Fibroblast of lung (primary cell): ENCODE measurements at regions not wholly inside any gene's neighbourhood (a gene's known extent, or its start where the extent isn't known, plus 50 kb on each side); places are given as distances from the start of the nearest gene placed in this dataset.

ENCODE experiments used
- DNase-seq, 2 donors: peaks; one replicate each; pipeline versions ENCODE4 v3.0.0 to v3.0.0-alpha.2; 2010; ENCODE audit warnings: low read depth in 2 of 2
- H2AFZ ChIP-seq: 2 replicates; pipeline ENCODE4 v1.5.1; 2012; ENCODE audit warnings: low read length, control low read depth, inconsistent platforms
- H3K27ac ChIP-seq: 2 replicates; pipeline ENCODE4 v1.5.1; 2011; ENCODE audit warnings: low read length, control low read depth; ENCODE audit not compliant: insufficient read depth
- H3K27me3 ChIP-seq: 2 replicates; pipeline ENCODE4 v1.5.1; 2011; ENCODE audit warnings: mild to moderate bottlenecking, low read length; ENCODE audit not compliant: control insufficient read depth, insufficient read depth
- H3K36me3 ChIP-seq: 2 replicates; pipeline ENCODE4 v1.5.1; 2011; ENCODE audit warnings: low read length; ENCODE audit not compliant: control insufficient read depth, insufficient read depth
- H3K4me1 ChIP-seq: 2 replicates; pipeline ENCODE4 v1.5.1; 2011; ENCODE audit warnings: low read length; ENCODE audit not compliant: control insufficient read depth, insufficient read depth; ENCODE audit errors: extremely low read depth
- H3K4me2 ChIP-seq: 2 replicates; pipeline ENCODE4 v1.5.1; 2011; ENCODE audit warnings: low read length, control low read depth; ENCODE audit not compliant: insufficient read depth; ENCODE audit errors: extremely low read depth
- H3K4me3 ChIP-seq, 4 experiments: fragments of 200-600 bp in 1 of 4; sonication (generic) in 1 of 4; replicated peaks in 1 of 4; 2 replicates each; pipeline ENCODE4 v1.5.1; 2011 to 2016; ENCODE audit warnings: low read length in 4 of 4, low read depth in 3 of 4, mild to moderate bottlenecking in 3 of 4, control low read depth in 2 of 4, inconsistent platforms in 1 of 4, mixed read lengths in 1 of 4; ENCODE audit not compliant: insufficient read depth in 1 of 4; ENCODE audit errors: control extremely low read depth in 1 of 4
- H3K79me2 ChIP-seq: 2 replicates; pipeline ENCODE4 v1.5.1; 2012; ENCODE audit warnings: mild to moderate bottlenecking, low read length, inconsistent platforms; ENCODE audit not compliant: control insufficient read depth, insufficient read depth
- H3K9ac ChIP-seq: 2 replicates; pipeline ENCODE4 v1.5.1; 2011; ENCODE audit warnings: mild to moderate bottlenecking, low read length, control low read depth; ENCODE audit not compliant: insufficient read depth
- H3K9me3 ChIP-seq: 2 replicates; pipeline ENCODE4 v1.5.1; 2012; ENCODE audit warnings: low read depth, low read length; ENCODE audit not compliant: control insufficient read depth, insufficient read depth
- H4K20me1 ChIP-seq: 2 replicates; pipeline ENCODE4 v1.5.1; 2011; ENCODE audit warnings: low read length; ENCODE audit not compliant: control insufficient read depth, insufficient read depth; ENCODE audit errors: extremely low read depth
- EZH2 ChIP-seq: IDR thresholded peaks from 2 replicates; pipeline ENCODE4 v1.5.1; 2012; ENCODE audit warnings: low read length, control low read depth, mild to moderate bottlenecking; ENCODE audit errors: missing control alignments
- TF ChIP-seq, protein P1 (sequence below), 2 donors: IDR thresholded peaks in 1 of 2; conservative IDR thresholded peaks in 1 of 2; 1 replicate in 1 of 2; 2 replicates in 1 of 2; pipeline ENCODE4 v1.5.1; 2011 to 2012; ENCODE audit warnings: low read length in 2 of 2, control low read depth in 1 of 2, inconsistent platforms in 1 of 2, low read depth in 1 of 2, mild to moderate bottlenecking in 1 of 2

DNA sequence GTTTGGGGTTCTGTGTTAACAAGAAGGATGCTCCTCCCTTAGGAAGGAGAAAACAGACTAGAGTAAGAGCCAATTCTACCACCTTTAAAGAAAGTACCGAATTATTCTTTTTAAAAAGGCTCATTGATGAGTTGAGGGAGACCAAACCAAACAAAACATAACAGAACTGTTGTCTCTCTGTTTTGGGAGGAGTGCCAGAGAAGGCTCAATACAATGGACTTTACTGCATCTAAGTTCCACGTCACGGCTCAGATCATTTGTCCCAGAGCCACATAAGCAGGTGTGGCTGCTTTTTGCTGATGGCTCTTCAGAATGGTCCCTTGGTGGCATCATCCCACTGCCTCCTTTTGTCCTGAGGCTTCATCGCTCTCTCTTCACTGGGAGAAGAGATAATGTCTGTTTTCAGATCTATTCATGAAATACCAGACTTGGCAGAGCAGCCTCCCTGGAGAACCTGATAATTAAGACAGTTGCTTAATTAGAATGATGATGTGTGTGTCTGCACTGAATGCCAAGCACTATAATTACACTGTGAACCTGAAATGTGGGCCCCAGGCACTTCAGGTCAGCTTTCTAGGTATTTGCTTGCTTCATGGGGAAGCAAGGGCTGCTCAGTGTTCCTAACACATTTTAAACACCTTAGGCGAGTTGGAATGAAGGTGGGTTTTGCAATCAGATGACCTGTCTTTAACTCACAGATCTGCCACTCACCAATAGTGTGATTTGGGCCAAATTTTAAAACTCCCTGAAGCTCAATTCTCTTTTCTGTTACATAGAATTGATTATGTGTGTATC lies 335.2 kb upstream of the MCTP2 start:
- no peak overlapping the region for H3K4me2 ChIP-seq

DNA sequence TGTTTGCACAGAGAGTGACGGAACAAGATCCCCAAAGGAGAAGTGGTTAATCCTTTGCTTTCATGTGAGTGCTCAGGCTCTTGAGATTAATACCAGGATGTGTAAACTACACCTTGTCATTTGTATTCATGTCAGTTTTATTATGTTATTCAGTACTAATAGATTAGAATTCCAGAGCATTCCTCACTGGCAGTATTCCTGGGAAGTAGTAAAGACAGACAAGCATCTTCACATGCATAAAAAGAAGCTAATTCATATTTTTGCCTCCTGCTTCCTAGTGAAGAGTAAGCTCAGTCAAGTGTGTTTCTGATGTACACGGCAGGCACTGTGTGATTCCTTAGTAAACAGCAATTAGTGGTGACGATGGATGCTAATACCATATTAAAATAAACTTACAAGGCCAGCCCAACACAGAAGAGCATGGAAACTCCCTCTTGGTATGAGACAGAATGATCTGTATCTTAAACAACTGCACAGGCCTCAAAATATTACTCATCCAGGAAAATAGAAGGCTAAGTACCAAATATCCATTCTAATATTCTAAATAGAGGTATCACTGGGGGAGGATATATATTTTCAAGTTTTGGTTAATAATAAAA lies 336.8 kb upstream of the MCTP2 start:
- Histone ChIP-seq H3K9me3 (no peaks in the 10 kb centered on the region), H3K27me3 (no peaks in the 10 kb centered on the region), H4K20me1 (no peaks in the 10 kb centered on the region), H3K36me3 (no peaks in the 10 kb centered on the region), H3K4me1 (no peaks in the 10 kb centered on the region), H3K4me2 (no peak overlapping the region), H3K9ac (no peak overlapping the region), H3K79me2 (no peaks in the 10 kb centered on the region), H2AFZ (no peak overlapping the region), H3K27ac (no peak overlapping the region), H3K4me3 (no peak overlapping the region)
- no peak for TF ChIP-seq EZH2
- TF ChIP-seq, protein P1, sequence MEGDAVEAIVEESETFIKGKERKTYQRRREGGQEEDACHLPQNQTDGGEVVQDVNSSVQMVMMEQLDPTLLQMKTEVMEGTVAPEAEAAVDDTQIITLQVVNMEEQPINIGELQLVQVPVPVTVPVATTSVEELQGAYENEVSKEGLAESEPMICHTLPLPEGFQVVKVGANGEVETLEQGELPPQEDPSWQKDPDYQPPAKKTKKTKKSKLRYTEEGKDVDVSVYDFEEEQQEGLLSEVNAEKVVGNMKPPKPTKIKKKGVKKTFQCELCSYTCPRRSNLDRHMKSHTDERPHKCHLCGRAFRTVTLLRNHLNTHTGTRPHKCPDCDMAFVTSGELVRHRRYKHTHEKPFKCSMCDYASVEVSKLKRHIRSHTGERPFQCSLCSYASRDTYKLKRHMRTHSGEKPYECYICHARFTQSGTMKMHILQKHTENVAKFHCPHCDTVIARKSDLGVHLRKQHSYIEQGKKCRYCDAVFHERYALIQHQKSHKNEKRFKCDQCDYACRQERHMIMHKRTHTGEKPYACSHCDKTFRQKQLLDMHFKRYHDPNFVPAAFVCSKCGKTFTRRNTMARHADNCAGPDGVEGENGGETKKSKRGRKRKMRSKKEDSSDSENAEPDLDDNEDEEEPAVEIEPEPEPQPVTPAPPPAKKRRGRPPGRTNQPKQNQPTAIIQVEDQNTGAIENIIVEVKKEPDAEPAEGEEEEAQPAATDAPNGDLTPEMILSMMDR (conservative IDR thresholded peaks at IDR 0.05 in 1 of 2, IDR thresholded peaks at IDR 0.05 in 1 of 2; ENCODE audit: low read depth in 1 of 2, low read length in 2 of 2), result no peak
- no peak for DNase-seq

More for the DNA sequence above, 335.2 kb upstream of the MCTP2 start:
- H3K27ac ChIP-seq, result no peak overlapping the region
- H3K9ac ChIP-seq, result no peak overlapping the region
- no peaks in the 10 kb centered on the region for H3K36me3 ChIP-seq
- no peaks in the 10 kb centered on the region for H3K9me3 ChIP-seq
- no peaks in the 10 kb centered on the region for H4K20me1 ChIP-seq
- DNase-seq, result no peak
- H3K27me3 ChIP-seq, result no peaks in the 10 kb centered on the region
- H3K4me3 ChIP-seq, result no peak overlapping the region
- no peaks in the 10 kb centered on the region for H3K79me2 ChIP-seq
- no peak overlapping the region for H2AFZ ChIP-seq
- TF ChIP-seq EZH2, result no peak
- TF ChIP-seq, protein P1 (conservative IDR thresholded peaks at IDR 0.05 in 1 of 2, IDR thresholded peaks at IDR 0.05 in 1 of 2; ENCODE audit: low read depth in 1 of 2, low read length in 2 of 2), result no peak
- no peaks in the 10 kb centered on the region for H3K4me1 ChIP-seq

GRCh38 chr15:93887151-93887550 lies 344.2 kb upstream of the MCTP2 start:
- H3K36me3 ChIP-seq, result no peaks in the 10 kb centered on the region

More at GRCh38 chr15:93887151-93887550, 344.2 kb upstream of the MCTP2 start:
- no peak overlapping the region for H3K27ac ChIP-seq
- no peak overlapping the region for H3K4me2 ChIP-seq
- TF ChIP-seq, protein P1 (conservative IDR thresholded peaks at IDR 0.05 in 1 of 2, IDR thresholded peaks at IDR 0.05 in 1 of 2; ENCODE audit: low read depth in 1 of 2, low read length in 2 of 2), result no peak
- no peak for TF ChIP-seq EZH2
- H3K9ac ChIP-seq, result no peak overlapping the region
- no peaks in the 10 kb centered on the region for H3K79me2 ChIP-seq
- DNase-seq, result no peak
- H3K4me3 ChIP-seq, result no peak overlapping the region
- no peaks in the 10 kb centered on the region for H3K9me3 ChIP-seq
- H3K27me3 ChIP-seq, result no peaks in the 10 kb centered on the region
- no peak overlapping the region for H2AFZ ChIP-seq
- no peaks in the 10 kb centered on the region for H3K4me1 ChIP-seq
- no peaks in the 10 kb centered on the region for H4K20me1 ChIP-seq
